ENCODE measurements at regions not wholly inside any gene's neighbourhood (a gene's known extent, or its start where the extent isn't known, plus 50 kb on each side); places are given as distances from the start of the nearest gene placed in this dataset.
"Not testable (repeated sequence)": the region's sequence is repeated elsewhere in the genome, so short reads cannot be mapped to it uniquely, and the experiment has no call there.

DNA sequence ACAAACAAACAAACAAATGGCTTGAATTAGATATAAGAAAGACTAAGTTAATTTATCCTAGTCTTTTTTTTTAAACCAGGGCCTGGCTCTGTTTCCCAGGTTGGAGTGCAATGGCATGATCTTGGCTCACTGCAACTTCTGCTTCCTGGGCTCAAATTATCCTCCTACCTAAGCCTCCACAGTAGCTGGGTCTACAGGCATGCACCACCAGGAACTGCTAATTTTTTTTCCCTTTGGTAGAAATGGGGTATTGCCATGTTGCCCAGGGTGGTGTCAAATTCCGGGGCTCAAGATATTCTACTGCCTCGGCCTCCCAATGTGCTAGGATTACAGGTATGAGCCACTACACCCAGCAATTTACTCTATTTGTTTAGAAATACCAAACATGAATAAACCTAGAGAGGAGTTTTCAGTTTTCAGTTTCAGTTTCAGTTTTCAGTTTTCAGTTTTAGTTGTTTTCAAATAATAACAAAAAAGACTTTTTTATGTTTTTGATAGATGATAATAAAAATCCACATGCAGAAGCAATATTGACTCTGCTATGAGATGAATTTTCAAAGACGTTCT lies 817.0 kb downstream of the FLRT2 start:
- no peaks in the 10 kb centered on the region for H3K9me3 ChIP-seq

GRCh38 chr14:86334355-86334754 lies 804.4 kb downstream of the FLRT2 start:
- WGBS (ENCODE audit: insufficient coverage, low coverage, low lambda C conversion rate, missing lambda C conversion rate): 52% methylated on average over 3 of the region's 3 CpGs
- intact Hi-C loops (cut with DNase I): no loop called here
- H3K36me3 ChIP-seq: no peaks in the 10 kb centered on the region
- DNase-seq (no peak), ATAC-seq (no peak)
- H3K9me3 ChIP-seq: no peaks in the 10 kb centered on the region
- no peaks in the 10 kb centered on the region for H3K27me3 ChIP-seq
- no peaks in the 10 kb centered on the region for H3K4me1 ChIP-seq
- H3K27ac ChIP-seq: no peak overlapping the region
- no peak for TF ChIP-seq POLR2A (IDR thresholded peaks at IDR 0.05)
- TF ChIP-seq, protein P1, sequence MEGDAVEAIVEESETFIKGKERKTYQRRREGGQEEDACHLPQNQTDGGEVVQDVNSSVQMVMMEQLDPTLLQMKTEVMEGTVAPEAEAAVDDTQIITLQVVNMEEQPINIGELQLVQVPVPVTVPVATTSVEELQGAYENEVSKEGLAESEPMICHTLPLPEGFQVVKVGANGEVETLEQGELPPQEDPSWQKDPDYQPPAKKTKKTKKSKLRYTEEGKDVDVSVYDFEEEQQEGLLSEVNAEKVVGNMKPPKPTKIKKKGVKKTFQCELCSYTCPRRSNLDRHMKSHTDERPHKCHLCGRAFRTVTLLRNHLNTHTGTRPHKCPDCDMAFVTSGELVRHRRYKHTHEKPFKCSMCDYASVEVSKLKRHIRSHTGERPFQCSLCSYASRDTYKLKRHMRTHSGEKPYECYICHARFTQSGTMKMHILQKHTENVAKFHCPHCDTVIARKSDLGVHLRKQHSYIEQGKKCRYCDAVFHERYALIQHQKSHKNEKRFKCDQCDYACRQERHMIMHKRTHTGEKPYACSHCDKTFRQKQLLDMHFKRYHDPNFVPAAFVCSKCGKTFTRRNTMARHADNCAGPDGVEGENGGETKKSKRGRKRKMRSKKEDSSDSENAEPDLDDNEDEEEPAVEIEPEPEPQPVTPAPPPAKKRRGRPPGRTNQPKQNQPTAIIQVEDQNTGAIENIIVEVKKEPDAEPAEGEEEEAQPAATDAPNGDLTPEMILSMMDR (IDR thresholded peaks at IDR 0.05): no peak
- H3K4me3 ChIP-seq: no peak overlapping the region

More for the DNA sequence above, 817.0 kb downstream of the FLRT2 start:
- no peak overlapping the region for H3K27ac ChIP-seq
- 36% methylated on average over 2 of the region's 3 CpGs for WGBS (ENCODE audit: insufficient coverage, low coverage, low lambda C conversion rate, missing lambda C conversion rate)
- no peak overlapping the region for H3K4me3 ChIP-seq
- no peaks in the 10 kb centered on the region for H3K36me3 ChIP-seq
- no peak for TF ChIP-seq POLR2A (IDR thresholded peaks at IDR 0.05)
- TF ChIP-seq, protein P1 (IDR thresholded peaks at IDR 0.05): no peak
- H3K4me1 ChIP-seq: no peaks in the 10 kb centered on the region
- H3K27me3 ChIP-seq: no peaks in the 10 kb centered on the region
- intact Hi-C loops (cut with DNase I): no loop called here
- DNase-seq (no peak), ATAC-seq (no peak)

GRCh38 chr14:86333493-86333892 lies 803.5 kb downstream of the FLRT2 start:
- DNase-seq (no peak), ATAC-seq (no peak)
- Histone ChIP-seq H3K9me3 (no peaks in the 10 kb centered on the region), H3K4me3 (no peak overlapping the region), H3K27me3 (no peaks in the 10 kb centered on the region), H3K27ac (no peak overlapping the region), H3K36me3 (no peaks in the 10 kb centered on the region), H3K4me1 (no peaks in the 10 kb centered on the region)
- WGBS (ENCODE audit: insufficient coverage, low coverage, low lambda C conversion rate, missing lambda C conversion rate): 56% methylated on average over 1 of the region's 1 CpG
- intact Hi-C loops (cut with DNase I): no loop called here
- TF ChIP-seq, protein P1 (IDR thresholded peaks at IDR 0.05): no peak
- TF ChIP-seq POLR2A (IDR thresholded peaks at IDR 0.05): no peak

- TF ChIP-seq, protein P1 (IDR thresholded peaks at IDR 0.05): no peak
- no peak for TF ChIP-seq POLR2A (IDR thresholded peaks at IDR 0.05)
- no peak for ATAC-seq
- 31% methylated on average over 3 of the region's 3 CpGs for WGBS (ENCODE audit: insufficient coverage, low coverage, low lambda C conversion rate, missing lambda C conversion rate)
These were observed 801.4 kb downstream of the FLRT2 start for GRCh38 chr14:86331341-86331740.

DNA sequence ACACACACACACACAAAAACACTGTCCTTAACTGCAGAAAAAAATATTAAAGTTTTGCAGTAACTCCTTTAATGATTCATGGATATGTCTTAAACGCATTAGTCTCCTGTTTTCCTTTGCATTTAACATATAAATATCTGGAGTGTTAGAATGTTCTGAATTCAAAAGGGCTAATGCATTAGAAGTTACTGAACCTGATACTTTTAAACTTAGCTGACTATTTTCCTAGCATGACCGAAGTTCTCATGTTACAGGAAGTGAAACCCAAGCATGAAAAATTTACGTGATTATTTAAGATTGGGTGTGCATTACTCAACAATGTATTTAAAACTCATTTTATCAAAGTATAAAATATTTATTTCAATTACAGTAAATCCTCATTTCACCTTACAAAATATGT lies 791.2 kb downstream of the FLRT2 start:
- ATAC-seq: no peak
- 41% methylated on average over 3 of the region's 3 CpGs for WGBS (ENCODE audit: insufficient coverage, low coverage, low lambda C conversion rate, missing lambda C conversion rate)

More at GRCh38 chr14:86331341-86331740, 801.4 kb downstream of the FLRT2 start:
- no peak for DNase-seq
- no peaks in the 10 kb centered on the region for H3K27me3 ChIP-seq
- H3K4me1 ChIP-seq: no peaks in the 10 kb centered on the region
- H3K9me3 ChIP-seq: no peaks in the 10 kb centered on the region
- intact Hi-C loops (cut with DNase I): no loop called here
- H3K27ac ChIP-seq: no peak overlapping the region
- no peak overlapping the region for H3K4me3 ChIP-seq
- no peaks in the 10 kb centered on the region for H3K36me3 ChIP-seq

GRCh38 chr14:86312154-86312665 lies 782.3 kb downstream of the FLRT2 start:
- H3K4me3 ChIP-seq; H3K4me1 ChIP-seq; ATAC-seq; intact Hi-C loops (cut with DNase I); H3K27ac ChIP-seq; H3K9me3 ChIP-seq; H3K27me3 ChIP-seq; DNase-seq; H3K36me3 ChIP-seq: not testable (repeated sequence)
- 80% methylated on average over 13 of the region's 19 CpGs for WGBS (ENCODE audit: insufficient coverage, low coverage, low lambda C conversion rate, missing lambda C conversion rate)

More for the DNA sequence above, 791.2 kb downstream of the FLRT2 start:
- intact Hi-C loops (cut with DNase I): no loop called here
- Histone ChIP-seq H3K9me3 (no peaks in the 10 kb centered on the region), H3K4me1 (no peaks in the 10 kb centered on the region), H3K27ac (no peak overlapping the region), H3K36me3 (no peaks in the 10 kb centered on the region), H3K27me3 (no peaks in the 10 kb centered on the region), H3K4me3 (no peak overlapping the region)
- no peak for DNase-seq
- TF ChIP-seq, protein P1 (IDR thresholded peaks at IDR 0.05): no peak
- TF ChIP-seq POLR2A (IDR thresholded peaks at IDR 0.05): no peak

Measured in right lobe of liver (tissue), 6 donors.